CD14-positive monocyte (primary cell): ENCODE measurements at regions not wholly inside any gene's neighbourhood (a gene's known extent, or its start where the extent isn't known, plus 50 kb on each side); places are given as distances from the start of the nearest gene placed in this dataset.

ENCODE experiments used
- DNase-seq, 3 donors: peaks; one replicate each; pipeline ENCODE4 v3.0.0-alpha.2; 2011 to 2022
- H2AFZ ChIP-seq: 2 replicates; pipeline ENCODE4 v1.6.0; 2012; ENCODE audit warnings: mild to moderate bottlenecking, low read depth, low read length, inconsistent platforms; ENCODE audit not compliant: insufficient read depth, poor library complexity, severe bottlenecking
- H3K27ac ChIP-seq, 2 donors: 1 replicate in 1 of 2; 2 replicates in 1 of 2; pipeline ENCODE4 v1.5.1; 2012 to 2013; ENCODE audit warnings: low read length in 2 of 2, control low read depth in 1 of 2, inconsistent platforms in 1 of 2, low read depth in 1 of 2, mild to moderate bottlenecking in 1 of 2
- H3K27me3 ChIP-seq, 2 donors: one replicate each; pipeline versions ENCODE4 v1.6.0 to v1.6.1; 2011 to 2013; ENCODE audit warnings: low read length in 2 of 2; ENCODE audit not compliant: control insufficient read depth in 2 of 2, insufficient read depth in 2 of 2
- H3K36me3 ChIP-seq, 2 donors: replicated peaks in 1 of 2; 1 replicate in 1 of 2; 2 replicates in 1 of 2; pipeline versions ENCODE4 v1.5.1 to v1.6.1; 2012 to 2013; ENCODE audit warnings: low read length in 2 of 2, control low read depth in 1 of 2, inconsistent platforms in 1 of 2, mild to moderate bottlenecking in 1 of 2; ENCODE audit not compliant: insufficient read depth in 2 of 2, control insufficient read depth in 1 of 2
- H3K4me1 ChIP-seq, 2 donors: 1 replicate in 1 of 2; 2 replicates in 1 of 2; pipeline versions ENCODE4 v1.5.1 to v1.6.1; 2012 to 2013; ENCODE audit warnings: low read length in 2 of 2, control low read depth in 1 of 2, inconsistent platforms in 1 of 2, mild to moderate bottlenecking in 1 of 2, moderate library complexity in 1 of 2; ENCODE audit not compliant: insufficient read depth in 2 of 2, control insufficient read depth in 1 of 2
- H3K4me2 ChIP-seq: replicated peaks from 2 replicates; pipeline ENCODE3; 2012; ENCODE audit warnings: low read length, moderate library complexity, mild to moderate bottlenecking; ENCODE audit not compliant: poor library complexity, severe bottlenecking; ENCODE audit errors: extremely low read depth
- H3K4me3 ChIP-seq, 3 experiments: fragments of 200-600 bp in 1 of 3; sonication (generic) in 1 of 3; replicated peaks in 1 of 3; 1 replicate in 2 of 3; 2 replicates in 1 of 3; pipeline ENCODE4 v1.5.1; 2011 to 2013; ENCODE audit warnings: low read length in 3 of 3, mild to moderate bottlenecking in 3 of 3, control low read depth in 2 of 3, low read depth in 2 of 3, inconsistent platforms in 1 of 3, moderate library complexity in 1 of 3
- H3K79me2 ChIP-seq: 2 replicates; pipeline ENCODE4 v1.6.0; 2012; ENCODE audit warnings: mild to moderate bottlenecking, control low read depth, inconsistent platforms, low read length, moderate library complexity; ENCODE audit not compliant: insufficient read depth
- H3K9ac ChIP-seq: 2 replicates; pipeline ENCODE4 v1.6.0; 2017; ENCODE audit warnings: low read length, mild to moderate bottlenecking; ENCODE audit not compliant: insufficient read depth, poor library complexity, severe bottlenecking
- H3K9me3 ChIP-seq, 2 donors: replicated peaks in 1 of 2; 1 replicate in 1 of 2; 2 replicates in 1 of 2; pipeline versions ENCODE4 v1.5.1 to v1.6.1; 2012 to 2013; ENCODE audit warnings: low read length in 2 of 2, control low read depth in 1 of 2; ENCODE audit not compliant: control insufficient read depth in 1 of 2, insufficient read depth in 1 of 2
- H4K20me1 ChIP-seq: 2 replicates; pipeline ENCODE4 v1.6.0; 2012; ENCODE audit warnings: mild to moderate bottlenecking, low read length, control low read depth, moderate library complexity; ENCODE audit not compliant: insufficient read depth
- H3K27ac Mint-ChIP-seq, 7 donors: one replicate each; pipeline ENCODE4 v1.8.0; 2020; ENCODE audit warnings: mild to moderate bottlenecking in 7 of 7, mixed read lengths in 7 of 7, moderate library complexity in 6 of 7, inconsistent platforms in 2 of 7
- H3K27me3 Mint-ChIP-seq, 3 donors: one replicate each; pipeline ENCODE4 v1.8.0; 2021 to 2022; ENCODE audit warnings: low read depth in 3 of 3, mild to moderate bottlenecking in 3 of 3, mixed read lengths in 3 of 3, moderate library complexity in 3 of 3, inconsistent platforms in 1 of 3
- H3K36me3 Mint-ChIP-seq, 2 donors: one replicate each; pipeline ENCODE4 v1.8.0; 2020; ENCODE audit warnings: mixed read lengths in 2 of 2, inconsistent platforms in 1 of 2, mild to moderate bottlenecking in 1 of 2
- H3K4me1 Mint-ChIP-seq: one replicate; pipeline ENCODE4 v1.8.0; 2020; ENCODE audit warnings: mild to moderate bottlenecking, mixed read lengths
- H3K4me3 Mint-ChIP-seq, 2 donors: one replicate each; pipeline ENCODE4 v1.8.0; 2020; ENCODE audit warnings: mild to moderate bottlenecking in 2 of 2, mixed read lengths in 2 of 2, moderate library complexity in 1 of 2
- H3K9me3 Mint-ChIP-seq, 7 donors: one replicate each; pipeline ENCODE4 v1.8.0; 2020 to 2022; ENCODE audit warnings: mixed read lengths in 7 of 7, mild to moderate bottlenecking in 6 of 7, moderate library complexity in 6 of 7, inconsistent platforms in 2 of 7
- WGBS: methylation state at CpG from one replicate; pipeline ENCODE4 v1.1.5; 2013; ENCODE audit warnings: missing lambda C conversion rate; ENCODE audit not compliant: insufficient coverage; 5-methylcytosine and 5-hydroxymethylcytosine counted together
- intact Hi-C, 2 donors: fragments of 100-400 bp; cut with micrococcal nuclease; formaldehyde crosslinking; loops; one replicate each; pipeline versions ENCODE4 v1.15.0 to v1.15.1; 2023
- TF ChIP-seq, protein P1 (sequence below): fragments of 200-600 bp; IDR thresholded peaks from one replicate; pipeline ENCODE4 v1.8.0; 2022; ENCODE audit warnings: antibody characterized with exemption, mild to moderate bottlenecking

DNA sequence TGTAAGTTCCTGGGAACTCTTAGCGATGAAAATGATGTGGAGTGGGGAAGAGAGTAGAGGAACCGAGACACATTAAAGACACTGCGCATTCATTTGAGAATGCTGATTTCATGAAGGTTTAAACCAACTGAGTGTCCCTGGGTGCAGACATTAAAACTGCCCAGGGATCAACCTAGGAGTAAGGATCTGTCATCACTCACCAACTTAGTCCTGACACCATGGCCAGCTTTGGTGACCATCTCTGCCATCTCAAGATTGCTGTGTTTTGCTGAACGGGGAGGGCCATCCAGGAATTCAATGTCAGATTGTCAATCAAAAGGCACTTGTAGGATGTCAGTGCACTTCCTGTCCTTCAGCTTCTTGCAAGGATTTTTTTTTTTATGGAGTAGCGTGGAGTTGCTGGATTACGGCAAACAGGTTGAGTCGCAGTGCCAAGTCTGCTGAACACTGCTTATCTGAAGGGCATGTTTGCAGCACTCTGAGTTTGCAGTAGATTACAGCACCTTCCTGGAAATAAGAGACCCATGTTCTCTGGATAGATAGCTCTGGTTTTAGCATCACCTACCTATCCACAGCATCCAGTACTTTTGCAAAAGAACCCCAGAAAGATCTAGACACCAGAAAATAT lies 258.1 kb upstream of the IRX3 start:
- H3K9ac ChIP-seq: no peak overlapping the region
- H2AFZ ChIP-seq: no peak overlapping the region
- no peak overlapping the region for H3K4me2 ChIP-seq
- Mint-ChIP-seq H3K27me3 (peaks cover 5 to 12% (median 8%) of the 10 kb centered on the region in 3 donors), H3K9me3 (no peaks in the 10 kb centered on the region), H3K36me3 (no peaks in the 10 kb centered on the region), H3K4me3 (no peak overlapping the region), H3K27ac (no peak overlapping the region), H3K4me1 (no peaks in the 10 kb centered on the region)
- no peaks in the 10 kb centered on the region for H3K79me2 ChIP-seq
- intact Hi-C loops: no loop called here
- H3K27ac ChIP-seq: no peak overlapping the region
- H4K20me1 ChIP-seq: no peaks in the 10 kb centered on the region
- WGBS: 67% methylated on average over 7 of the region's 7 CpGs
- no peaks in the 10 kb centered on the region for H3K9me3 ChIP-seq
- DNase-seq: no peak
- H3K36me3 ChIP-seq: no peaks in the 10 kb centered on the region
- no peaks in the 10 kb centered on the region for H3K4me1 ChIP-seq
- TF ChIP-seq, protein P1, sequence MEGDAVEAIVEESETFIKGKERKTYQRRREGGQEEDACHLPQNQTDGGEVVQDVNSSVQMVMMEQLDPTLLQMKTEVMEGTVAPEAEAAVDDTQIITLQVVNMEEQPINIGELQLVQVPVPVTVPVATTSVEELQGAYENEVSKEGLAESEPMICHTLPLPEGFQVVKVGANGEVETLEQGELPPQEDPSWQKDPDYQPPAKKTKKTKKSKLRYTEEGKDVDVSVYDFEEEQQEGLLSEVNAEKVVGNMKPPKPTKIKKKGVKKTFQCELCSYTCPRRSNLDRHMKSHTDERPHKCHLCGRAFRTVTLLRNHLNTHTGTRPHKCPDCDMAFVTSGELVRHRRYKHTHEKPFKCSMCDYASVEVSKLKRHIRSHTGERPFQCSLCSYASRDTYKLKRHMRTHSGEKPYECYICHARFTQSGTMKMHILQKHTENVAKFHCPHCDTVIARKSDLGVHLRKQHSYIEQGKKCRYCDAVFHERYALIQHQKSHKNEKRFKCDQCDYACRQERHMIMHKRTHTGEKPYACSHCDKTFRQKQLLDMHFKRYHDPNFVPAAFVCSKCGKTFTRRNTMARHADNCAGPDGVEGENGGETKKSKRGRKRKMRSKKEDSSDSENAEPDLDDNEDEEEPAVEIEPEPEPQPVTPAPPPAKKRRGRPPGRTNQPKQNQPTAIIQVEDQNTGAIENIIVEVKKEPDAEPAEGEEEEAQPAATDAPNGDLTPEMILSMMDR: no peak
- H3K27me3 ChIP-seq: no peaks in the 10 kb centered on the region
- H3K4me3 ChIP-seq: no peak overlapping the region

DNA sequence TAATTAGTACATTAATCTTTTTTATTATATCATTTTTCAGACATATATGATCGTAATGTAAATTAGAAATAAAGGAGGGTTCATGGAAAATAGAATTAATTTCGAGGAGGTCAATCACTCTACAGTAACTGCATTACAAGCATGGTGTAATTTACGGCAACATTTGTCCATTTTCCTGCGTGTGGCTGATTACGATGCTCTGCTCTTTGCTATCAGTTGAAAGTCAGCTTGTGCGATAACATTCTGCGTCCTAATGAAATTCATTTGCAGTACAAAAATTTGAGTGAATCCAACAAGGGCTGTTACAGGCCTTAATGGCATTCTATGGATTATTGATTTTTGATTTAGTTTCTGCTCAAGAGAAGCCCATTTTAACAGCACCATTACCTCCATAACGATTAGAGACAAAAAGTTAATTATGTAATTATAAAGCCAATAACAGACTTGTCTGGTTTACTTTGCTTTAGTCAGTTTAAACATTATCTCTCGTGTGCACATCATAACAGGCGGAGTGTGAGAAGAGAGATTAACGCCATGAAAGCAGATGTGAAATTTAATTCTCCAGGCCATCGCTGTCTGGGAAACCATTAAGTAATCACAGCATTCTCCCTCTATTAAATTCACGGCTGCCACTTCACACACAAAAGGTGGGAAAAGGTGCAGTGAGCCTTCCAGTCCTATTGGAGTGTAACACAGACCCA lies 256.4 kb upstream of the IRX3 start:
- no peaks in the 10 kb centered on the region for H3K4me1 ChIP-seq
- no peaks in the 10 kb centered on the region for H3K9me3 Mint-ChIP-seq
- H3K27me3 Mint-ChIP-seq: peaks cover 3 to 12% (median 4%) of the 10 kb centered on the region in 3 donors
- no peaks in the 10 kb centered on the region for H3K79me2 ChIP-seq
- no peak overlapping the region for H3K4me2 ChIP-seq
- H3K36me3 Mint-ChIP-seq: no peaks in the 10 kb centered on the region
- H3K9ac ChIP-seq: no peak overlapping the region
- H3K27ac Mint-ChIP-seq: no peak overlapping the region
- no peaks in the 10 kb centered on the region for H3K27me3 ChIP-seq
- no peak overlapping the region for H3K27ac ChIP-seq
- no peaks in the 10 kb centered on the region for H3K4me1 Mint-ChIP-seq
- H3K9me3 ChIP-seq: no peaks in the 10 kb centered on the region
- no peak overlapping the region for H3K4me3 Mint-ChIP-seq
- intact Hi-C loops: no loop called here
- TF ChIP-seq, protein P1: no peak
- no peak overlapping the region for H3K4me3 ChIP-seq
- H2AFZ ChIP-seq: no peak overlapping the region
- 90% methylated on average over 7 of the region's 13 CpGs for WGBS
- H3K36me3 ChIP-seq: no peaks in the 10 kb centered on the region
- H4K20me1 ChIP-seq: no peaks in the 10 kb centered on the region
- DNase-seq: no peak
